ENCODE measurements at regions not wholly inside any gene's neighbourhood (a gene's known extent, or its start where the extent isn't known, plus 50 kb on each side); places are given as distances from the start of the nearest gene placed in this dataset.

GRCh38 chr4:45931154-45931553 is 192.7 kb downstream of the GABRG1 start:
- no peak for TF ChIP-seq EZH2 (IDR thresholded peaks at IDR 0.05; ENCODE audit: borderline replicate concordance, insufficient read depth, low read length, poor library complexity, severe bottlenecking)
- TF ChIP-seq RAD21 (conservative IDR thresholded peaks at IDR 0.05), result no peak
- TF ChIP-seq MXI1 (conservative IDR thresholded peaks at IDR 0.05; ENCODE audit: poor library complexity, severe bottlenecking), result no peak
- TF ChIP-seq REST (IDR thresholded peaks at IDR 0.05; ENCODE audit: borderline replicate concordance), result no peak
- no peak for TF ChIP-seq SMC3 (conservative IDR thresholded peaks at IDR 0.05; ENCODE audit: poor library complexity)
- TF ChIP-seq TAF1 (IDR thresholded peaks at IDR 0.05; ENCODE audit: low read depth), result no peak
- no peak for TF ChIP-seq EP300 (conservative IDR thresholded peaks at IDR 0.05; ENCODE audit: poor library complexity, severe bottlenecking)
- TF ChIP-seq CTCF (IDR thresholded peaks at IDR 0.05; ENCODE audit: poor library complexity, severe bottlenecking), result no peak
- TF ChIP-seq POLR2AphosphoS5 (IDR thresholded peaks at IDR 0.05), result no peak
- no peak overlapping the region for H3K4me2 ChIP-seq (ENCODE audit: low read length)
- H3K79me2 ChIP-seq (replicated peaks; ENCODE audit: insufficient read depth, low read length), result no peaks in the 10 kb centered on the region
- H4K20me1 ChIP-seq (ENCODE audit: insufficient read depth), result no peaks in the 10 kb centered on the region
- H3K27me3 ChIP-seq (ENCODE audit: insufficient read depth, low read depth, low read length), result no peaks in the 10 kb centered on the region
- H3K9me3 ChIP-seq (ENCODE audit: low read length), result no peaks in the 10 kb centered on the region
- H3K9ac ChIP-seq (ENCODE audit: low read length), result no peak overlapping the region
- H2AFZ ChIP-seq (ENCODE audit: low read depth, low read length), result no peak overlapping the region
- no peaks in the 10 kb centered on the region for H3K36me3 ChIP-seq (ENCODE audit: insufficient read depth, low read length)
- H3K27ac ChIP-seq (ENCODE audit: low read length), result no peak overlapping the region
- H3K9me2 ChIP-seq (ENCODE audit: insufficient read depth, low read length), result no peaks in the 10 kb centered on the region
- no peak overlapping the region for H3K4me3 ChIP-seq (ENCODE audit: low read length)
- H3F3A ChIP-seq (ENCODE audit: insufficient read depth, low read length, poor library complexity, severe bottlenecking), result no peaks in the 10 kb centered on the region

GRCh38 chr4:45927641-45928040 is 196.2 kb downstream of the GABRG1 start:
- Histone ChIP-seq H3K9me3 (ENCODE audit: low read length) (no peaks in the 10 kb centered on the region), H3K4me2 (ENCODE audit: low read length) (no peak overlapping the region), H3F3A (ENCODE audit: insufficient read depth, low read length, poor library complexity, severe bottlenecking) (no peaks in the 10 kb centered on the region), H3K9ac (ENCODE audit: low read length) (no peak overlapping the region), H3K36me3 (ENCODE audit: insufficient read depth, low read length) (no peaks in the 10 kb centered on the region), H3K4me3 (ENCODE audit: low read length) (no peak overlapping the region), H3K79me2 (replicated peaks; ENCODE audit: insufficient read depth, low read length) (no peaks in the 10 kb centered on the region), H3K27ac (ENCODE audit: low read length) (no peak overlapping the region), H2AFZ (ENCODE audit: low read depth, low read length) (no peak overlapping the region), H3K9me2 (ENCODE audit: insufficient read depth, low read length) (no peaks in the 10 kb centered on the region), H3K27me3 (ENCODE audit: insufficient read depth, low read depth, low read length) (no peaks in the 10 kb centered on the region), H4K20me1 (ENCODE audit: insufficient read depth) (no peaks in the 10 kb centered on the region)
- no peak for TF ChIP-seq EZH2 (IDR thresholded peaks at IDR 0.05; ENCODE audit: borderline replicate concordance, insufficient read depth, low read length, poor library complexity, severe bottlenecking)
- no peak for TF ChIP-seq EP300 (conservative IDR thresholded peaks at IDR 0.05; ENCODE audit: poor library complexity, severe bottlenecking)
- no peak for TF ChIP-seq TAF1 (IDR thresholded peaks at IDR 0.05; ENCODE audit: low read depth)
- TF ChIP-seq POLR2AphosphoS5 (IDR thresholded peaks at IDR 0.05), result no peak
- no peak for TF ChIP-seq SMC3 (conservative IDR thresholded peaks at IDR 0.05; ENCODE audit: poor library complexity)
- TF ChIP-seq RAD21 (conservative IDR thresholded peaks at IDR 0.05), result no peak
- no peak for TF ChIP-seq MXI1 (conservative IDR thresholded peaks at IDR 0.05; ENCODE audit: poor library complexity, severe bottlenecking)
- TF ChIP-seq CTCF (IDR thresholded peaks at IDR 0.05; ENCODE audit: poor library complexity, severe bottlenecking), result no peak
- no peak for TF ChIP-seq REST (IDR thresholded peaks at IDR 0.05; ENCODE audit: borderline replicate concordance)
